SK-N-SH (cell line): ENCODE measurements at regions not wholly inside any gene's neighbourhood (a gene's known extent, or its start where the extent isn't known, plus 50 kb on each side); places are given as distances from the start of the nearest gene placed in this dataset.

Source experiments
- CTCF ChIA-PET: fragments of 300-600, 350-600 bp; formaldehyde crosslinking; extraction: SDS; loops from one replicate; lab custom pipeline; 2021; lab: Yijun Ruan, JAX
- POLR2A ChIA-PET: fragments of 350-600 bp; sonication (Branson Sonifier 250); formaldehyde crosslinking; extraction: SDS; loops from one replicate; lab custom pipeline; 2020; ENCODE audit warnings: antibody characterized with exemption, inconsistent platforms; lab: Yijun Ruan, JAX
- DNase-seq: peaks from one replicate; pipeline ENCODE4 v3.0.0; 2012
- H2AFZ ChIP-seq: fragments of 200-600 bp; sonication (generic); 2 replicates; pipeline ENCODE4 v1.8.1; 2016; ENCODE audit warnings: antibody characterized with exemption, mild to moderate bottlenecking, low read depth
- H3F3A ChIP-seq: fragments of 200-600 bp; sonication (generic); replicated peaks from 2 replicates; pipeline ENCODE3; 2016; ENCODE audit warnings: antibody characterized with exemption, mild to moderate bottlenecking; ENCODE audit not compliant: insufficient read depth
- H3K27ac ChIP-seq, 2 experiments: fragments of 200-500 bp in 1 of 2; fragments of 200-600 bp in 1 of 2; sonication (Bioruptor generic) in 1 of 2; sonication (generic), shearing (Covaris generic) in 1 of 2; 2 replicates each; pipeline versions ENCODE4 v1.5.1 to v1.6.1; 2014 to 2016; ENCODE audit warnings: low read depth in 2 of 2, inconsistent platforms in 1 of 2, low read length in 1 of 2, mild to moderate bottlenecking in 1 of 2, mixed read lengths in 1 of 2
- H3K27me3 ChIP-seq: fragments of 200-600 bp; sonication (generic), shearing (Covaris generic); 2 replicates; pipeline ENCODE4 v1.6.1; 2016; ENCODE audit warnings: mixed run types; ENCODE audit not compliant: insufficient read depth
- H3K36me3 ChIP-seq, 2 experiments: fragments of 200-500 bp in 1 of 2; fragments of 200-600 bp in 1 of 2; sonication (Bioruptor generic) in 1 of 2; sonication (generic) in 1 of 2; replicated peaks in 1 of 2; 2 replicates each; pipeline versions ENCODE3 to v1.5.1; 2014 to 2016; ENCODE audit warnings: low read length in 1 of 2, mild to moderate bottlenecking in 1 of 2; ENCODE audit not compliant: insufficient read depth in 2 of 2, control insufficient read depth in 1 of 2
- H3K4me1 ChIP-seq, 2 experiments: fragments of 200-500 bp in 1 of 2; fragments of 200-600 bp in 1 of 2; sonication (Bioruptor generic) in 1 of 2; sonication (generic), shearing (Covaris generic) in 1 of 2; 2 replicates each; pipeline versions ENCODE4 v1.5.1 to v1.6.1; 2014 to 2016; ENCODE audit warnings: low read depth in 1 of 2, low read length in 1 of 2, mixed run types in 1 of 2; ENCODE audit not compliant: insufficient read depth in 2 of 2, control insufficient read depth in 1 of 2
- H3K4me2 ChIP-seq: fragments of 200-600 bp; sonication (generic), shearing (Covaris generic); 2 replicates; pipeline ENCODE4 v1.6.1; 2017; ENCODE audit warnings: mixed run types
- H3K4me3 ChIP-seq, 2 experiments: fragments of 200-500 bp in 1 of 2; fragments of 200-600 bp in 1 of 2; sonication (Bioruptor generic) in 1 of 2; sonication (generic), shearing (Covaris generic) in 1 of 2; 2 replicates each; pipeline versions ENCODE4 v1.5.1 to v1.8.1; 2014 to 2016; ENCODE audit warnings: low read depth in 2 of 2, inconsistent platforms in 1 of 2, low read length in 1 of 2, mild to moderate bottlenecking in 1 of 2, mixed read lengths in 1 of 2, moderate library complexity in 1 of 2
- H3K79me2 ChIP-seq: fragments of 200-600 bp; sonication (generic); 2 replicates; pipeline ENCODE4 v1.8.1; 2017; ENCODE audit warnings: mild to moderate bottlenecking; ENCODE audit not compliant: insufficient read depth
- H3K9ac ChIP-seq: fragments of 200-600 bp; sonication (generic); 2 replicates; pipeline ENCODE4 v1.6.1; 2017; ENCODE audit warnings: mixed run types
- H3K9me2 ChIP-seq: fragments of 200-600 bp; sonication (generic); 2 replicates; pipeline ENCODE4 v1.6.1; 2017; ENCODE audit warnings: mixed run types
- H3K9me3 ChIP-seq: fragments of 200-600 bp; sonication (generic); 2 replicates; pipeline ENCODE4 v1.6.1; 2017; ENCODE audit warnings: mixed run types, mild to moderate bottlenecking, moderate library complexity
- H4K20me1 ChIP-seq: fragments of 200-600 bp; sonication (generic); 2 replicates; pipeline ENCODE4 v1.6.1; 2017; ENCODE audit warnings: mild to moderate bottlenecking, mixed run types; ENCODE audit not compliant: insufficient read depth
- ELF1 ChIP-seq: IDR thresholded peaks from 2 replicates; pipeline ENCODE4 v1.4.0; 2012
- FOXJ3 ChIP-seq: sonication (generic); formaldehyde crosslinking; IDR thresholded peaks from 2 replicates; pipeline ENCODE4 v1.5.1; 2020; ENCODE audit warnings: mild to moderate bottlenecking, missing genetic modification reagents
- GATA2 ChIP-seq: sonication (generic); formaldehyde crosslinking; IDR thresholded peaks from 2 replicates; pipeline ENCODE4 v1.5.0; 2020; ENCODE audit warnings: mild to moderate bottlenecking, missing genetic modification reagents
- MEF2A ChIP-seq: IDR thresholded peaks from 2 replicates; pipeline ENCODE4 v1.4.0; 2012; ENCODE audit warnings: low read depth, borderline replicate concordance
- MXI1 ChIP-seq: IDR thresholded peaks from 2 replicates; pipeline ENCODE4 v1.6.1; 2012; ENCODE audit warnings: mild to moderate bottlenecking, low read depth, low read length, improper control_type of control experiment
- REST ChIP-seq: IDR thresholded peaks from 2 replicates; pipeline ENCODE4 v1.6.1; 2012; ENCODE audit warnings: mild to moderate bottlenecking, low read depth, low read length, moderate library complexity
- RFX5 ChIP-seq: IDR thresholded peaks from 2 replicates; pipeline ENCODE4 v1.6.1; 2012; ENCODE audit warnings: mild to moderate bottlenecking, improper control_type of control experiment, low read length
- ZBTB33 ChIP-seq: IDR thresholded peaks from 2 replicates; pipeline ENCODE4 v1.4.0; 2012; ENCODE audit warnings: low read depth, borderline replicate concordance
- WGBS: methylation state at CpG from one replicate; pipeline ENCODE4 v1.1.6; 2017; ENCODE audit warnings: low lambda C conversion rate; 5-methylcytosine and 5-hydroxymethylcytosine counted together

- TF ChIP-seq REST = no peak
- no peak for TF ChIP-seq RFX5
- no peak for TF ChIP-seq MEF2A
- no peak for TF ChIP-seq ELF1
- TF ChIP-seq FOXJ3 (CRISPR knock-in tag) = no peak
- TF ChIP-seq GATA2 = no peak
- TF ChIP-seq, all 33 proteins: peak for 0
Measured at GRCh38 chrX:143139681-143140080, 114.0 kb downstream of the SPANXN4 start (continued).

GRCh38 chrX:143121477-143121876, 95.7 kb downstream of the SPANXN4 start:
- Histone ChIP-seq H3K36me3 (no peaks in the 10 kb centered on the region), H3K4me3 (no peak overlapping the region), H3K9ac (no peak overlapping the region), H3K27ac (no peak overlapping the region), H3K27me3 (no peaks in the 10 kb centered on the region), H3K4me1 (no peaks in the 10 kb centered on the region), H3F3A (no peaks in the 10 kb centered on the region), H3K9me3 (no peaks in the 10 kb centered on the region), H2AFZ (no peak overlapping the region)
- CTCF ChIA-PET = no interaction called here
- POLR2A ChIA-PET = no interaction called here
- no peak for DNase-seq
- TF ChIP-seq MEF2A = no peak
- TF ChIP-seq ZBTB33 = no peak
- TF ChIP-seq FOXJ3 (CRISPR knock-in tag) = no peak
- no peak for TF ChIP-seq MXI1
- TF ChIP-seq, all 33 proteins: peak for 0
- Histone ChIP-seq H3K9me2 (no peaks in the 10 kb centered on the region), H3K79me2 (no peaks in the 10 kb centered on the region), H3K4me2 (no peak overlapping the region), H4K20me1 (no peaks in the 10 kb centered on the region)
- WGBS = 9% methylated on average over 4 of the region's 4 CpGs

- Histone ChIP-seq H3K4me1 (no peaks in the 10 kb centered on the region), H3K27ac (no peak overlapping the region), H3K9me3 (no peaks in the 10 kb centered on the region), H3K4me3 (no peak overlapping the region), H2AFZ (no peak overlapping the region), H3F3A (no peaks in the 10 kb centered on the region), H3K27me3 (no peaks in the 10 kb centered on the region), H3K9me2 (no peaks in the 10 kb centered on the region), H3K4me2 (no peak overlapping the region), H3K36me3 (no peaks in the 10 kb centered on the region), H3K79me2 (no peaks in the 10 kb centered on the region), H4K20me1 (no peaks in the 10 kb centered on the region), H3K9ac (no peak overlapping the region)
- WGBS = 26% methylated on average over 2 of the region's 2 CpGs
- ChIA-PET CTCF (no interaction called here), POLR2A (no interaction called here)
- TF ChIP-seq MXI1 = no peak
- no peak for DNase-seq
Measured at GRCh38 chrX:143115466-143115865, 89.7 kb downstream of the SPANXN4 start.
